ENCODE measurements at regions not wholly inside any gene's neighbourhood (a gene's known extent, or its start where the extent isn't known, plus 50 kb on each side); places are given as distances from the start of the nearest gene placed in this dataset.

GRCh38 chr1:191483988-191484387 is 674.3 kb upstream of the RGS18 start:
- POLR2A ChIA-PET: no interaction called here
- no peak overlapping the region for H3K27ac ChIP-seq (ENCODE audit: low read length)

GRCh38 chr1:191490303-191490702 is 668.0 kb upstream of the RGS18 start:
- no TSS peak for BruUV-seq (replicated peaks)
- POLR2A ChIA-PET: no interaction called here
- CTCF ChIA-PET: no interaction called here
- no peak for DNase-seq (ENCODE audit: low read depth, low spot score)
- no peak for TF ChIP-seq REST (IDR thresholded peaks at IDR 0.05; ENCODE audit: insufficient read depth in 1 of 2, low read depth in 2 of 2, low read length in 1 of 2)
- TF ChIP-seq CTCF (IDR thresholded peaks at IDR 0.05): no peak
- no peak for TF ChIP-seq POLR2AphosphoS5 (IDR thresholded peaks at IDR 0.05; ENCODE audit: low read depth, low read length)
- no peak for TF ChIP-seq TCF7L2 (IDR thresholded peaks at IDR 0.05; ENCODE audit: low read depth, low read length)
- H3K27me3 ChIP-seq (ENCODE audit: control insufficient read depth, insufficient read depth, low read length): no peaks in the 10 kb centered on the region
- intact Hi-C loops (cut with micrococcal nuclease; ENCODE audit: unreplicated experiment) (no loop called here), in situ Hi-C loops (cut with HindIII; ENCODE audit: low pct_unique_long_range_greater_than_20kb, low sequenced_read_pairs) (no loop called here)
- no peak for ATAC-seq
- no peak overlapping the region for H3K27ac ChIP-seq (ENCODE audit: low read length)
- no peaks in the 10 kb centered on the region for H3K4me1 ChIP-seq (ENCODE audit: control insufficient read depth, insufficient read depth, low read length)
- H3K9me3 ChIP-seq (ENCODE audit: control insufficient read depth, insufficient read depth, low read depth, low read length): no peaks in the 10 kb centered on the region
- no peaks in the 10 kb centered on the region for H3K36me3 ChIP-seq (ENCODE audit: control insufficient read depth, insufficient read depth, low read length)
- no peak overlapping the region for H3K4me3 ChIP-seq (ENCODE audit: low read depth in 2 of 2, low read length in 2 of 2)

More at GRCh38 chr1:191483988-191484387, 674.3 kb upstream of the RGS18 start:
- Histone ChIP-seq H3K4me3 (ENCODE audit: low read depth in 2 of 2, low read length in 2 of 2) (no peak overlapping the region), H3K4me1 (ENCODE audit: control insufficient read depth, insufficient read depth, low read length) (no peaks in the 10 kb centered on the region), H3K9me3 (ENCODE audit: control insufficient read depth, insufficient read depth, low read depth, low read length) (no peaks in the 10 kb centered on the region), H3K36me3 (ENCODE audit: control insufficient read depth, insufficient read depth, low read length) (no peaks in the 10 kb centered on the region), H3K27me3 (ENCODE audit: control insufficient read depth, insufficient read depth, low read length) (no peaks in the 10 kb centered on the region)
- CTCF ChIA-PET: no interaction called here
- ATAC-seq (no peak), DNase-seq (ENCODE audit: low read depth, low spot score) (no peak)
- no TSS peak for BruUV-seq (replicated peaks)
- in situ Hi-C loops (cut with HindIII; ENCODE audit: low pct_unique_long_range_greater_than_20kb, low sequenced_read_pairs): no loop called here
- no peak for TF ChIP-seq SIN3A (IDR thresholded peaks at IDR 0.05; ENCODE audit: borderline replicate concordance, insufficient read depth, low read depth, low read length)
- TF ChIP-seq REST (IDR thresholded peaks at IDR 0.05; ENCODE audit: insufficient read depth in 1 of 2, low read depth in 2 of 2, low read length in 1 of 2): no peak
- no peak for TF ChIP-seq CTCF (IDR thresholded peaks at IDR 0.05)
- TF ChIP-seq TCF7L2 (IDR thresholded peaks at IDR 0.05; ENCODE audit: low read depth, low read length): no peak
- no peak for TF ChIP-seq POLR2AphosphoS5 (IDR thresholded peaks at IDR 0.05; ENCODE audit: low read depth, low read length)
- intact Hi-C loops (cut with micrococcal nuclease; ENCODE audit: unreplicated experiment): loop anchor here (5.0 kb wide), 1 partner anchor 183 kb away; no protein-coding TSS in a partner anchor
